ENCODE measurements at regions not wholly inside any gene's neighbourhood (a gene's known extent, or its start where the extent isn't known, plus 50 kb on each side); places are given as distances from the start of the nearest gene placed in this dataset.

GRCh38 chr9:135029463-135029862 is 58.0 kb upstream of the OLFM1 start:
- H3K27ac ChIP-seq (ENCODE audit: low read length), result no peak overlapping the region
- H3K27me3 ChIP-seq (ENCODE audit: low read depth, low read length), result peaks cover 16% of the 10 kb centered on the region
- no peaks in the 10 kb centered on the region for H3K36me3 ChIP-seq (replicated peaks; ENCODE audit: low read depth, low read length)
- TF ChIP-seq CTCF (IDR thresholded peaks at IDR 0.05; ENCODE audit: low read depth, low read length) (no peak), EZH2phosphoT487 (IDR thresholded peaks at IDR 0.05; ENCODE audit: low read depth) (no peak)
- H3K4me2 ChIP-seq (ENCODE audit: low read length), result no peak overlapping the region
- H4K20me1 ChIP-seq (ENCODE audit: insufficient read depth, low read length), result no peaks in the 10 kb centered on the region
- no peak overlapping the region for H3K9ac ChIP-seq (ENCODE audit: low read length)
- no peak overlapping the region for H2AFZ ChIP-seq (ENCODE audit: low read depth, low read length)
- no peaks in the 10 kb centered on the region for H3K9me3 ChIP-seq (ENCODE audit: insufficient read depth, low read length)
- H3K4me3 ChIP-seq (ENCODE audit: low read length), result no peak overlapping the region
- no peaks in the 10 kb centered on the region for H3K79me2 ChIP-seq (ENCODE audit: low read length)
- 0 out of 2 replicates have a peak, but pooled peaks cover 4% of the 10 kb centered on the region for H3K4me1 ChIP-seq (ENCODE audit: low read length)

GRCh38 chr9:135029871-135030565 is 57.5 kb upstream of the OLFM1 start:
- no peaks in the 10 kb centered on the region for H3K9me3 ChIP-seq (ENCODE audit: insufficient read depth, low read length)
- H3K4me3 ChIP-seq (ENCODE audit: low read length), result no peak overlapping the region
- H3K4me2 ChIP-seq (ENCODE audit: low read length), result no peak overlapping the region
- H2AFZ ChIP-seq (ENCODE audit: low read depth, low read length), result no peak overlapping the region
- H3K27me3 ChIP-seq (ENCODE audit: low read depth, low read length), result peaks cover 16% of the 10 kb centered on the region
- H3K9ac ChIP-seq (ENCODE audit: low read length), result no peak overlapping the region
- no peaks in the 10 kb centered on the region for H3K79me2 ChIP-seq (ENCODE audit: low read length)
- H3K36me3 ChIP-seq (replicated peaks; ENCODE audit: low read depth, low read length), result no peaks in the 10 kb centered on the region
- TF ChIP-seq CTCF (IDR thresholded peaks at IDR 0.05; ENCODE audit: low read depth, low read length), result no peak
- no peak for TF ChIP-seq EZH2phosphoT487 (IDR thresholded peaks at IDR 0.05; ENCODE audit: low read depth)
- 0 out of 2 replicates have a peak, but pooled peaks cover 4% of the 10 kb centered on the region for H3K4me1 ChIP-seq (ENCODE audit: low read length)
- no peaks in the 10 kb centered on the region for H4K20me1 ChIP-seq (ENCODE audit: insufficient read depth, low read length)
- no peak overlapping the region for H3K27ac ChIP-seq (ENCODE audit: low read length)

- no peak overlapping the region for H3K27ac ChIP-seq (ENCODE audit: low read length)
- no peaks in the 10 kb centered on the region for H3K79me2 ChIP-seq (ENCODE audit: low read length)
- H4K20me1 ChIP-seq (ENCODE audit: insufficient read depth, low read length), result no peaks in the 10 kb centered on the region
- H3K36me3 ChIP-seq (replicated peaks; ENCODE audit: low read depth, low read length), result no peaks in the 10 kb centered on the region
- H3K4me3 ChIP-seq (ENCODE audit: low read length), result no peak overlapping the region
- H3K27me3 ChIP-seq (ENCODE audit: low read depth, low read length), result peaks cover 13% of the 10 kb centered on the region
- no peak for TF ChIP-seq EZH2phosphoT487 (IDR thresholded peaks at IDR 0.05; ENCODE audit: low read depth)
- no peak for TF ChIP-seq CTCF (IDR thresholded peaks at IDR 0.05; ENCODE audit: low read depth, low read length)
- H2AFZ ChIP-seq (ENCODE audit: low read depth, low read length), result no peak overlapping the region
- H3K9ac ChIP-seq (ENCODE audit: low read length), result no peak overlapping the region
- H3K4me2 ChIP-seq (ENCODE audit: low read length), result peak overlapping the region; percentile 39
- no peaks in the 10 kb centered on the region for H3K9me3 ChIP-seq (ENCODE audit: insufficient read depth, low read length)
- H3K4me1 ChIP-seq (ENCODE audit: low read length), result 0 out of 2 replicates have a peak, but pooled peaks cover 4% of the 10 kb centered on the region
Observed at GRCh38 chr9:135030566-135031226, 56.8 kb upstream of the OLFM1 start.

- Histone ChIP-seq H3K4me3 (ENCODE audit: low read length) (no peak overlapping the region), H3K4me1 (ENCODE audit: low read length) (0 out of 2 replicates have a peak, but pooled peaks cover 4% of the 10 kb centered on the region), H3K27me3 (ENCODE audit: low read depth, low read length) (peaks cover 3% of the 10 kb centered on the region; the same call in 1 of the 2 replicates), H3K79me2 (ENCODE audit: low read length) (no peaks in the 10 kb centered on the region), H3K36me3 (replicated peaks; ENCODE audit: low read depth, low read length) (no peaks in the 10 kb centered on the region), H3K4me2 (ENCODE audit: low read length) (no peak overlapping the region), H3K9ac (ENCODE audit: low read length) (no peak overlapping the region), H3K9me3 (ENCODE audit: insufficient read depth, low read length) (no peaks in the 10 kb centered on the region), H3K27ac (ENCODE audit: low read length) (no peak overlapping the region), H4K20me1 (ENCODE audit: insufficient read depth, low read length) (no peaks in the 10 kb centered on the region), H2AFZ (ENCODE audit: low read depth, low read length) (no peak overlapping the region)
- TF ChIP-seq EZH2phosphoT487 (IDR thresholded peaks at IDR 0.05; ENCODE audit: low read depth) (no peak), CTCF (IDR thresholded peaks at IDR 0.05; ENCODE audit: low read depth, low read length) (no peak)
Observed at GRCh38 chr9:135032041-135032835, 55.2 kb upstream of the OLFM1 start.

Data from OCI-LY3 (cell line).